ENCODE measurements at regions not wholly inside any gene's neighbourhood (a gene's known extent, or its start where the extent isn't known, plus 50 kb on each side); places are given as distances from the start of the nearest gene placed in this dataset.

DNA sequence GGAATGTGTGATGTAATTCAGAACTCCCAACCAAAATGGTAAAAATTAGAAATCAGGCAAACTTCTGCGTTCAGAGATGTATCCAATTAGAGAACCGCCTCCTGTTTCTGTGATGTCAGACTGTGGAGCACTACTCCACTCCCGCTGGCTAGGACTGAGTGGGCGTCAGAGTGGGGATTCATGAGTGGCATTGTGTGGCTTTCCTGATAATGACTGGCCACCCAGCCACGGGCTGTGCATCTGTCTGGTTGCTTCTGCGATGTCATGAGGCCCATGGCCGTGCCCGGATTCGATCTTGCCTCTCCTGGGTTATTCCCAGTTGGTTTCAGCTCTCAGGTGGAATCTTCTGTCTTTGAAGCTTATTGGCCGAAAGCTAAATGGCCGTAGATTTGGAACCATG, 87.1 kb upstream of the KCNA1 start:
- no peak for DNase-seq (ENCODE audit: low spot score)
- TF ChIP-seq, protein P1, sequence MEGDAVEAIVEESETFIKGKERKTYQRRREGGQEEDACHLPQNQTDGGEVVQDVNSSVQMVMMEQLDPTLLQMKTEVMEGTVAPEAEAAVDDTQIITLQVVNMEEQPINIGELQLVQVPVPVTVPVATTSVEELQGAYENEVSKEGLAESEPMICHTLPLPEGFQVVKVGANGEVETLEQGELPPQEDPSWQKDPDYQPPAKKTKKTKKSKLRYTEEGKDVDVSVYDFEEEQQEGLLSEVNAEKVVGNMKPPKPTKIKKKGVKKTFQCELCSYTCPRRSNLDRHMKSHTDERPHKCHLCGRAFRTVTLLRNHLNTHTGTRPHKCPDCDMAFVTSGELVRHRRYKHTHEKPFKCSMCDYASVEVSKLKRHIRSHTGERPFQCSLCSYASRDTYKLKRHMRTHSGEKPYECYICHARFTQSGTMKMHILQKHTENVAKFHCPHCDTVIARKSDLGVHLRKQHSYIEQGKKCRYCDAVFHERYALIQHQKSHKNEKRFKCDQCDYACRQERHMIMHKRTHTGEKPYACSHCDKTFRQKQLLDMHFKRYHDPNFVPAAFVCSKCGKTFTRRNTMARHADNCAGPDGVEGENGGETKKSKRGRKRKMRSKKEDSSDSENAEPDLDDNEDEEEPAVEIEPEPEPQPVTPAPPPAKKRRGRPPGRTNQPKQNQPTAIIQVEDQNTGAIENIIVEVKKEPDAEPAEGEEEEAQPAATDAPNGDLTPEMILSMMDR (IDR thresholded peaks at IDR 0.05; ENCODE audit: extremely low read depth, insufficient read depth, missing control alignments), result no peak
- in situ Hi-C loops (cut with MboI; ENCODE audit: low pct_unique_long_range_greater_than_20kb, low sequenced_read_pairs, unreplicated experiment), result no loop called here

DNA sequence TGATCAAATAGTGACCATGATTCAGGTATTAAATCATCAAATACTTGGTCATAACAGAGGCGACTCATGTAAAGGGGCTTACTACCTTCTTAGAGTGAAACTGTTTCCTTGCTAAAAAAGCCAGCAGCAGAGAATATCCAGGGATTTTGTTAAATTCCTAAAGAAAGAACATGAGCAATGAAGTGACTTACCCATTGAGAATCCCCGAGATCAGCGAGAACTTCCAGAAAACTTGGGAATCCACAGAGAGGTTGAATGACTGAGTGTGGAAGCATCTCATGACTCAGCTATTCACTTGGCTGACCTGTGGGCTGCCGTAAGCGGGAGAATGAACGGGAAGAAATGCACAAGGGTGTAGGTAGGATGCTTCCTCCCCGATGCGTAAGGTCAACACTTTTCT, 85.3 kb upstream of the KCNA1 start:
- TF ChIP-seq, protein P1 (IDR thresholded peaks at IDR 0.05; ENCODE audit: extremely low read depth, insufficient read depth, missing control alignments), result no peak
- no peak for DNase-seq (ENCODE audit: low spot score)
- in situ Hi-C loops (cut with MboI; ENCODE audit: low pct_unique_long_range_greater_than_20kb, low sequenced_read_pairs, unreplicated experiment), result no loop called here

- no peak for DNase-seq (ENCODE audit: low spot score)
- in situ Hi-C loops (cut with MboI; ENCODE audit: low pct_unique_long_range_greater_than_20kb, low sequenced_read_pairs, unreplicated experiment), result no loop called here
- TF ChIP-seq, protein P1 (IDR thresholded peaks at IDR 0.05; ENCODE audit: extremely low read depth, insufficient read depth, missing control alignments), result no peak
These were observed 84.5 kb upstream of the KCNA1 start for GRCh38 chr12:4825011-4825858.

GRCh38 chr12:4826909-4827308, 82.8 kb upstream of the KCNA1 start:
- no peak for DNase-seq (ENCODE audit: low spot score)
- in situ Hi-C loops (cut with MboI; ENCODE audit: low pct_unique_long_range_greater_than_20kb, low sequenced_read_pairs, unreplicated experiment), result no loop called here
- TF ChIP-seq, protein P1 (IDR thresholded peaks at IDR 0.05; ENCODE audit: extremely low read depth, insufficient read depth, missing control alignments), result no peak

- no peak for DNase-seq (ENCODE audit: low spot score)
- in situ Hi-C loops (cut with MboI; ENCODE audit: low pct_unique_long_range_greater_than_20kb, low sequenced_read_pairs, unreplicated experiment), result no loop called here
- TF ChIP-seq, protein P1 (IDR thresholded peaks at IDR 0.05; ENCODE audit: extremely low read depth, insufficient read depth, missing control alignments), result no peak
These were observed 81.5 kb upstream of the KCNA1 start for GRCh38 chr12:4828176-4828575.

GRCh38 chr12:4829161-4829792, 80.4 kb upstream of the KCNA1 start:
- DNase-seq (ENCODE audit: low spot score), result peak; percentile 80
- in situ Hi-C loops (cut with MboI; ENCODE audit: low pct_unique_long_range_greater_than_20kb, low sequenced_read_pairs, unreplicated experiment), result no loop called here
- TF ChIP-seq, protein P1 (IDR thresholded peaks at IDR 0.05; ENCODE audit: extremely low read depth, insufficient read depth, missing control alignments), result no peak

Data from GM13977 (cell line).